WTC11 (cell line): ENCODE measurements at regions not wholly inside any gene's neighbourhood (a gene's known extent, or its start where the extent isn't known, plus 50 kb on each side); places are given as distances from the start of the nearest gene placed in this dataset.
A peak's percentile ranks its signal among the peaks of the same experiment; 100 is the strongest.
"Not testable (repeated sequence)": the region's sequence is repeated elsewhere in the genome, so short reads cannot be mapped to it uniquely, and the experiment has no call there.

Experiments
- ATAC-seq: fragments of 200-7000 bp; cut with Tn5 transposase; 2 replicates; pipeline ENCODE4 v1.10.0; 2021; ENCODE audit warnings: mild to moderate bottlenecking, moderate library complexity
- CTCF ChIA-PET: fragments of 300-600 bp; sonication (Branson Sonifier 250); formaldehyde crosslinking; loops from one replicate; lab custom pipeline; 2021; ENCODE audit warnings: antibody characterized with exemption; lab: Charles Lee
- POLR2A ChIA-PET: fragments of 350-600 bp; sonication (Branson Sonifier 250); formaldehyde crosslinking; loops from one replicate; lab custom pipeline; 2021; ENCODE audit warnings: antibody characterized with exemption; lab: Charles Lee
- DNase-seq: peaks from one replicate; pipeline ENCODE4 v3.0.0; 2021; ENCODE audit warnings: low spot score
- H3K27ac Mint-ChIP-seq: 2 replicates; pipeline ENCODE4 v1.8.0; 2021; ENCODE audit warnings: mixed read lengths
- H3K27me3 Mint-ChIP-seq: 2 replicates; pipeline ENCODE4 v1.8.0; 2021; ENCODE audit warnings: low read depth, mild to moderate bottlenecking, moderate library complexity, mixed read lengths
- H3K36me3 Mint-ChIP-seq: 2 replicates; pipeline ENCODE4 v1.8.0; 2021; ENCODE audit warnings: mixed read lengths
- H3K4me1 Mint-ChIP-seq: 2 replicates; pipeline ENCODE4 v1.8.0; 2022; ENCODE audit warnings: mixed read lengths
- H3K4me3 Mint-ChIP-seq: 2 replicates; pipeline ENCODE4 v1.8.0; 2021; ENCODE audit warnings: mild to moderate bottlenecking, moderate library complexity, mixed read lengths
- H3K9me3 Mint-ChIP-seq: 2 replicates; pipeline ENCODE4 v1.8.0; 2021; ENCODE audit warnings: mixed read lengths
- ATF1 ChIP-seq: sonication (generic); formaldehyde crosslinking; IDR thresholded peaks from 2 replicates; pipeline ENCODE4 v1.8.1; 2023; ENCODE audit warnings: mild to moderate bottlenecking, moderate library complexity, missing genetic modification reagents
- ATF2 ChIP-seq: sonication (generic); formaldehyde crosslinking; IDR thresholded peaks from 2 replicates; pipeline ENCODE4 v1.8.1; 2022; ENCODE audit warnings: low read depth, missing genetic modification reagents, borderline replicate concordance
- ERG ChIP-seq: fragments of 250-450 bp; sonication (Bioruptor Pico); IDR thresholded peaks from 2 replicates; pipeline ENCODE4 v1.8.0; 2021; ENCODE audit warnings: mild to moderate bottlenecking
- ETV6 ChIP-seq: sonication (generic); formaldehyde crosslinking; IDR thresholded peaks from 2 replicates; pipeline ENCODE4 v1.8.1; 2022; ENCODE audit warnings: mild to moderate bottlenecking, missing genetic modification reagents
- FOXK1 ChIP-seq: sonication (generic); formaldehyde crosslinking; IDR thresholded peaks from 2 replicates; pipeline ENCODE4 v1.8.0; 2022; ENCODE audit warnings: mild to moderate bottlenecking, moderate library complexity, missing genetic modification reagents
- FOXP1 ChIP-seq: sonication (generic); formaldehyde crosslinking; IDR thresholded peaks from 2 replicates; pipeline ENCODE4 v1.8.0; 2022; ENCODE audit warnings: missing genetic modification reagents, mild to moderate bottlenecking, moderate library complexity, borderline replicate concordance
- HMGA2 ChIP-seq: fragments of 250-450 bp; sonication (Bioruptor Pico); IDR thresholded peaks from 2 replicates; pipeline ENCODE4 v1.4.0; 2021; ENCODE audit warnings: mild to moderate bottlenecking, moderate library complexity
- IRF1 ChIP-seq: sonication (generic); formaldehyde crosslinking; IDR thresholded peaks from 2 replicates; pipeline ENCODE4 v1.8.0; 2023; ENCODE audit warnings: missing genetic modification reagents
- MAX ChIP-seq: sonication (generic); formaldehyde crosslinking; IDR thresholded peaks from 2 replicates; pipeline ENCODE4 v1.8.0; 2022; ENCODE audit warnings: mild to moderate bottlenecking, missing genetic modification reagents
- MLX ChIP-seq: sonication (generic); formaldehyde crosslinking; IDR thresholded peaks from 2 replicates; pipeline ENCODE4 v1.8.1; 2023; ENCODE audit warnings: mild to moderate bottlenecking, missing genetic modification reagents, moderate library complexity
- NFE2L1 ChIP-seq: sonication (generic); formaldehyde crosslinking; IDR thresholded peaks from 2 replicates; pipeline ENCODE4 v1.8.1; 2023; ENCODE audit warnings: missing genetic modification reagents
- SP1 ChIP-seq: sonication (generic); formaldehyde crosslinking; conservative IDR thresholded peaks from 2 replicates; pipeline ENCODE4 v1.8.1; 2022; ENCODE audit warnings: missing genetic modification reagents
- ZBTB21 ChIP-seq: sonication (generic); formaldehyde crosslinking; IDR thresholded peaks from 2 replicates; pipeline ENCODE4 v1.8.1; 2023; ENCODE audit warnings: mild to moderate bottlenecking, missing genetic modification reagents, borderline replicate concordance
- ZNF138 ChIP-seq: sonication (generic); formaldehyde crosslinking; conservative IDR thresholded peaks from 2 replicates; pipeline ENCODE4 v1.8.1; 2022; ENCODE audit warnings: mild to moderate bottlenecking, moderate library complexity, missing genetic modification reagents
- ZNF219 ChIP-seq: sonication (generic); formaldehyde crosslinking; IDR thresholded peaks from 2 replicates; pipeline ENCODE4 v1.8.0; 2023; ENCODE audit warnings: missing genetic modification reagents, mild to moderate bottlenecking, borderline replicate concordance
- ZNF281 ChIP-seq: sonication (generic); formaldehyde crosslinking; IDR thresholded peaks from 2 replicates; pipeline ENCODE4 v1.8.0; 2023; ENCODE audit warnings: mild to moderate bottlenecking, missing genetic modification reagents
- ZNF425 ChIP-seq: fragments of 250-450 bp; sonication (Bioruptor Pico); conservative IDR thresholded peaks from 2 replicates; pipeline ENCODE4 v1.9.0; 2021; ENCODE audit warnings: mild to moderate bottlenecking
- ZNF512 ChIP-seq: sonication (generic); formaldehyde crosslinking; IDR thresholded peaks from 2 replicates; pipeline ENCODE4 v1.8.1; 2022; ENCODE audit warnings: missing genetic modification reagents, borderline replicate concordance

GRCh38 chr2:180591947-180592346 is 388.5 kb upstream of the UBE2E3 start (continued):
- TF ChIP-seq ZNF512 (CRISPR knock-in tag), result no peak
- TF ChIP-seq ATF1 (CRISPR knock-in tag), result no peak
- no peak for TF ChIP-seq NFE2L1
- TF ChIP-seq ZBTB21, result no peak
- no peak for TF ChIP-seq HMGA2
- no peak for TF ChIP-seq MAX
- no peak for TF ChIP-seq FOXK1
- no peak for TF ChIP-seq ZNF138
- no peak for TF ChIP-seq ATF2
- TF ChIP-seq ZNF219 (CRISPR knock-in tag), result no peak
- no peak for TF ChIP-seq MLX (CRISPR knock-in tag)
- no peak for TF ChIP-seq SP1

GRCh38 chr2:180591093-180591781 is 389.2 kb upstream of the UBE2E3 start:
- POLR2A ChIA-PET, CTCF ChIA-PET, H3K27me3 Mint-ChIP-seq: not testable (repeated sequence)
- TF ChIP-seq SP1, result peak; percentile 76
- TF ChIP-seq FOXK1, result peak; percentile 86
- TF ChIP-seq ZBTB21, result 0 out of 2 replicates have a peak, but pooled peaks have one; percentile 31
- TF ChIP-seq ZNF281 (CRISPR knock-in tag), result peak; percentile 77; the same call in 1 of the 2 replicates
- 0 out of 2 replicates have a peak, but pooled peaks have one; percentile 41 for TF ChIP-seq ETV6
- peak; percentile 52; the same call in 1 of the 2 replicates for TF ChIP-seq FOXP1 (CRISPR knock-in tag)
- Mint-ChIP-seq H3K36me3 (peaks cover 33% of the 10 kb centered on the region), H3K4me1 (peaks cover 19% of the 10 kb centered on the region), H3K9me3 (peaks cover 39% of the 10 kb centered on the region), H3K4me3 (peak overlapping the region; percentile 14; the same call in 1 of the 2 replicates), H3K27ac (peak overlapping the region; percentile 60)
- ATAC-seq (peak; percentile 52), DNase-seq (peak; percentile 80)

GRCh38 chr2:180583441-180584140 is 396.8 kb upstream of the UBE2E3 start:
- DNase-seq, result no peak
- CTCF ChIA-PET, result no interaction called here
- ATAC-seq, result no peak
- Mint-ChIP-seq H3K4me3 (no peak overlapping the region), H3K27me3 (no peaks in the 10 kb centered on the region), H3K4me1 (peaks cover 6% of the 10 kb centered on the region), H3K27ac (no peak overlapping the region), H3K9me3 (peaks cover 16% of the 10 kb centered on the region), H3K36me3 (peaks cover 13% of the 10 kb centered on the region)
- TF ChIP-seq IRF1 (no peak), ERG (no peak), ZNF425 (CRISPR knock-in tag) (no peak)
- POLR2A ChIA-PET, result no interaction called here
